ENCODE measurements at regions not wholly inside any gene's neighbourhood (a gene's known extent, or its start where the extent isn't known, plus 50 kb on each side); places are given as distances from the start of the nearest gene placed in this dataset.
"Not testable (repeated sequence)": the region's sequence is repeated elsewhere in the genome, so short reads cannot be mapped to it uniquely, and the experiment has no call there.

- no peaks in the 10 kb centered on the region for H3K27me3 ChIP-seq (ENCODE audit: control insufficient read depth, insufficient read depth, low read length)
- no CpG with 5 or more reads among the region's 2 CpGs for WGBS (ENCODE audit: insufficient coverage, low lambda C conversion rate)
- H3K4me3 ChIP-seq (ENCODE audit: low read length) = no peak overlapping the region
- DNase-seq = no peak
- no peaks in the 10 kb centered on the region for H3K9me3 ChIP-seq (ENCODE audit: control insufficient read depth, low read depth, low read length)
- no peaks in the 10 kb centered on the region for H3K36me3 ChIP-seq (ENCODE audit: control insufficient read depth, insufficient read depth, low read length)
- H3K4me1 ChIP-seq (ENCODE audit: control insufficient read depth, insufficient read depth, low read length) = no peaks in the 10 kb centered on the region
- no peak overlapping the region for H3K27ac ChIP-seq (ENCODE audit: low read length)
These were observed 102.2 kb downstream of the CDC42EP3 start for GRCh38 chr2:37569131-37569823.

DNA sequence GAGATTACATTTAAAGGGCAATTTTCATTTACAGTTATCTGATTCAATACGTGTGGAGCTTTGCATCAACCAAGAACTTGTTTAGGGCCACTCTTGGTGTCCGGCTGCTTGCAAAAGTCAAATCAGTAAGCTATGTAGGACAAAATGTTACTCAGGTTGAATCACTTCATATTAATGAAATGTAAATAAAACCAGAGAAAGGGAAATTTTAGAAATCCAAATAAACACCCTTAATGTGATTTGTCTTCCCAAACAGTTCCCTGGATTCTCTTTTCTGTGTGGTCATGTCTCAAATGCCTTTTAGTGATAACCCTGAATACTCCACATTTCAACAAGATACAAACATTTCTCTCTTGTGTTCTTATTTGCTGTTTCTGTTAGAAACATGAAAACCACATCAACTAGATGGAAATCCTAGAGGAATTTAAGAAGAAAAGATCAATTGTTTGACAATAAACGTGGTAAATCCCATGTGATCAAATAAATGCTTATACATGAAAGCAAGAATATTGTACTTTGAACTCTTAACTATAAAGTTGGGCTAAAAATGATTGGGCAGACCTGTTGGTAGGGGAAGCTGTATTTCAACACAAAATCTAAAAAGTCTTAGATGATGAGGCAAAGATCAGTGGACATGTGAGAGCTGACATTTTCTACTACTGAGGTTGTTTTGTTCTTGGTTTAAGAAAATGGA lies 101.3 kb downstream of the CDC42EP3 start:
- Histone ChIP-seq H3K27me3 (ENCODE audit: control insufficient read depth, insufficient read depth, low read length) (no peaks in the 10 kb centered on the region), H3K4me1 (ENCODE audit: control insufficient read depth, insufficient read depth, low read length) (no peaks in the 10 kb centered on the region), H3K27ac (ENCODE audit: low read length) (no peak overlapping the region), H3K36me3 (ENCODE audit: control insufficient read depth, insufficient read depth, low read length) (no peaks in the 10 kb centered on the region), H3K9me3 (ENCODE audit: control insufficient read depth, low read depth, low read length) (no peaks in the 10 kb centered on the region), H3K4me3 (ENCODE audit: low read length) (no peak overlapping the region)
- WGBS (ENCODE audit: insufficient coverage, low lambda C conversion rate) = 100% methylated on average over 1 of the region's 3 CpGs
- DNase-seq = no peak

DNA sequence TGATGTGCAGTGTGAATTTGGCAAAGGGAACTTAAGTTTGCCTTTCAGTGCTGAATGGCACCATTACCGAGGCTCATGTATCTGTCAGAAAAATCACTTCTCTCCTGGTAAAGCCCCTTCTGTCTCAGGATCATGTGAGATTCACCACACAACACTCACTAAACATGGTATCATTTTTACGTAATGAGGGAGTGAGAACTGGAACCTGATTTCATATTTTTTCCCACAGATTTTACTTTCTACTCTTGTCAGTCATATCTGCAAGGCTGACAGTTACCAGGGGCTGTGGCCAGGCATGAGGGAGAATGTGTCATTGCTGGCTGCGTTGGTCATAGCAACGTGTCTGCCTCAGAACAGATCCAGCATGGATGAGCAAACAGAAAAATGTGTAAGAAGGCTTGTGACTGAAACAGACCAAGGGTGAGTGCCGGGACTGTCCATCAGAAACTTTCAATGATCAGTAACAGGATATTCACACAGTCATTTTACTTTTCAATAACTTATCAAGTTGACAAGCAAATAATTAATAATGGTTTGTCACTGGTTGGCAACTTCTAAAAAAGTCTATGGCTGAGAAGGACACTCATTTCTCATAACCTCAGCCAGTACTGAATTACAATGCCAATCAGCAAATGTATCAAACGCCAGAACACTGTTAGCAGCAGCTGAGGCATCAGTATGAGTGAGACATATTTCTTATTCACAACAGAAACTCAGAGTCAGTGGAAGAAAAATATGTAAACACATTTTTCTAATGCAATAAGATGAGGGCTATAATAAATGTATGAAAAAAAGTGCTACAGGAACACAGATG lies 100.5 kb downstream of the CDC42EP3 start:
- WGBS (ENCODE audit: insufficient coverage, low lambda C conversion rate) = 67% methylated on average over 1 of the region's 6 CpGs
- Histone ChIP-seq H3K9me3 (ENCODE audit: control insufficient read depth, low read depth, low read length) (no peaks in the 10 kb centered on the region), H3K4me3 (ENCODE audit: low read length) (no peak overlapping the region), H3K27ac (ENCODE audit: low read length) (no peak overlapping the region), H3K27me3 (ENCODE audit: control insufficient read depth, insufficient read depth, low read length) (no peaks in the 10 kb centered on the region), H3K4me1 (ENCODE audit: control insufficient read depth, insufficient read depth, low read length) (no peaks in the 10 kb centered on the region), H3K36me3 (ENCODE audit: control insufficient read depth, insufficient read depth, low read length) (no peaks in the 10 kb centered on the region)
- DNase-seq = no peak

GRCh38 chr2:37571587-37572136 lies 99.8 kb downstream of the CDC42EP3 start:
- Histone ChIP-seq H3K9me3 (ENCODE audit: control insufficient read depth, low read depth, low read length) (no peaks in the 10 kb centered on the region), H3K27ac (ENCODE audit: low read length) (no peak overlapping the region), H3K36me3 (ENCODE audit: control insufficient read depth, insufficient read depth, low read length) (no peaks in the 10 kb centered on the region)

DNA sequence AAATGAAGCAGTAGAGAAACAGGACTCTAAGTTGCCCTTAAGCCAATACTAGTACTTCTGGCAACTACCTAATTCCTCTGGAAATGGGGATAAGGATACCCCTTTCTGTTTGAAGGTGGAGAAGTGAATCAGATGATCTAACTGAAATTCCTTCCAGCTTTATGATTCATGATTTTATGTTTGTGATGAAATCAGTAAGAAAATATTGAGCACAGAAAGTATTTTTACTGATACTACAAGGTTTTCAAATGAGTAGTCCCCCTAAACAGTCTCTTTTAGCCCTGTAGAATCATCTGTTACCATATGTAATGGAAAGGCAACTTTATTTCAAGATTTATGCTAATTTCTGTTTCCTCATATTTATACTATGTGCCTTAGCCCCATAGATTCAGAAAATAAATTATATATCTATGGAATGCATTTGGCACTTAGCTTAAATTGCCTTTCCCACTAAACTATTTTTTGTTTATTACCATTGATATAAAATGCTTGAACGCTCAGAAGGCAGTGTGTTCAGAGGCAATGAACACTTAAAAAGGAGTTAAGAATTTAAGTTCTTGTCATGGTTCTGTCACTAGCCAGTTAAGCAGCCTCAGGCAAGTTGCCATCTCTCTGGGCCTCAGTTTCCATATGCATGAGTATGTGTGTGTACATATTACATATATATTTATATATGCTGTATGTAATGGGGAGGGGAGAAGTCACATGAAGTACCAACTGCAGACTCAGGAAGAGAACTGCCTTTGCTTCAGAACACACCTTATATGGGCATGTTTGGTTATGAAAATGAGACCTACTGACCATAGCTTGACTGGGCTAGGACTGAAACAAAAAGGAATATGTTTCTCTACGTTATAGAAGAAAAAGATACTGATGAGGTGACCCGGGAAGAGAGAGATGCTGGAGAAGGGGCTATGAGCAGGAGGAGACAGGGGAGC lies 97.7 kb downstream of the CDC42EP3 start:
- no peak overlapping the region for H3K27ac ChIP-seq (ENCODE audit: low read length)
- no peaks in the 10 kb centered on the region for H3K4me1 ChIP-seq (ENCODE audit: control insufficient read depth, insufficient read depth, low read length)
- H3K27me3 ChIP-seq (ENCODE audit: control insufficient read depth, insufficient read depth, low read length) = no peaks in the 10 kb centered on the region
- H3K4me3 ChIP-seq (ENCODE audit: low read length) = no peak overlapping the region
- no peak for DNase-seq
- no peaks in the 10 kb centered on the region for H3K36me3 ChIP-seq (ENCODE audit: control insufficient read depth, insufficient read depth, low read length)
- H3K9me3 ChIP-seq (ENCODE audit: control insufficient read depth, low read depth, low read length) = no peaks in the 10 kb centered on the region
- WGBS (ENCODE audit: insufficient coverage, low lambda C conversion rate) = 50% methylated on average over 1 of the region's 3 CpGs

More at GRCh38 chr2:37571587-37572136, 99.8 kb downstream of the CDC42EP3 start:
- WGBS (ENCODE audit: insufficient coverage, low lambda C conversion rate) = 88% methylated on average over 3 of the region's 7 CpGs
- no peaks in the 10 kb centered on the region for H3K27me3 ChIP-seq (ENCODE audit: control insufficient read depth, insufficient read depth, low read length)
- H3K4me3 ChIP-seq (ENCODE audit: low read length) = no peak overlapping the region
- no peak for DNase-seq
- no peaks in the 10 kb centered on the region for H3K4me1 ChIP-seq (ENCODE audit: control insufficient read depth, insufficient read depth, low read length)

- Histone ChIP-seq H3K9me3 (ENCODE audit: control insufficient read depth, low read depth, low read length) (no peaks in the 10 kb centered on the region), H3K4me3 (ENCODE audit: low read length) (no peak overlapping the region), H3K27me3 (ENCODE audit: control insufficient read depth, insufficient read depth, low read length) (no peaks in the 10 kb centered on the region), H3K36me3 (ENCODE audit: control insufficient read depth, insufficient read depth, low read length) (no peaks in the 10 kb centered on the region), H3K27ac (ENCODE audit: low read length) (no peak overlapping the region), H3K4me1 (ENCODE audit: control insufficient read depth, insufficient read depth, low read length) (no peaks in the 10 kb centered on the region)
- DNase-seq = no peak
- no CpG with 5 or more reads among the region's 1 CpG for WGBS (ENCODE audit: insufficient coverage, low lambda C conversion rate)
These were observed 95.7 kb downstream of the CDC42EP3 start for GRCh38 chr2:37575780-37576179.

GRCh38 chr2:37576194-37576593 lies 95.2 kb downstream of the CDC42EP3 start:
- no CpG with 5 or more reads among the region's 2 CpGs for WGBS (ENCODE audit: insufficient coverage, low lambda C conversion rate)
- H3K4me1 ChIP-seq (ENCODE audit: control insufficient read depth, insufficient read depth, low read length); H3K9me3 ChIP-seq (ENCODE audit: control insufficient read depth, low read depth, low read length); H3K4me3 ChIP-seq (ENCODE audit: low read length); H3K27ac ChIP-seq (ENCODE audit: low read length); H3K36me3 ChIP-seq (ENCODE audit: control insufficient read depth, insufficient read depth, low read length); DNase-seq; H3K27me3 ChIP-seq (ENCODE audit: control insufficient read depth, insufficient read depth, low read length): not testable (repeated sequence)

DNA sequence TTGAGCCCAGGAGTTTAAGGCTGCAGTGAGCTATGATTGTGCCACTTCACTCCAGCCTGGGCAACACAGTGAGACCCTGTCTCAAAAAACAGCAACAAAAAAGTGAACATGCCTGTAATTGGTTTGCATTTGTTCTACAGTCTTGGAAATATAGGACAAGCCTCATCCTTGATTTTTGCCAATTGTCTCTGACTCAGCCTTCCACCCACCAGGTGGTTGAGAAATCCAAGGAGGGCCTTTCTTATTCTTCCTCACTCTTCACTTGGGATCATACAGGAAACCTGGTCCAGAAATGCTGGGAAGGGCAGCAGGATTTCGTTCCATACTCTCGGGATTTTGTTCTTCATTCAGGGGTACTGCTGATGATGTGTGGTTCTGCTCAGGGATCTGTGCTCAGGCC lies 94.6 kb downstream of the CDC42EP3 start:
- no peak for DNase-seq
- Histone ChIP-seq H3K27me3 (ENCODE audit: control insufficient read depth, insufficient read depth, low read length) (no peaks in the 10 kb centered on the region), H3K4me3 (ENCODE audit: low read length) (no peak overlapping the region), H3K36me3 (ENCODE audit: control insufficient read depth, insufficient read depth, low read length) (no peaks in the 10 kb centered on the region), H3K27ac (ENCODE audit: low read length) (no peak overlapping the region), H3K9me3 (ENCODE audit: control insufficient read depth, low read depth, low read length) (no peaks in the 10 kb centered on the region), H3K4me1 (ENCODE audit: control insufficient read depth, insufficient read depth, low read length) (no peaks in the 10 kb centered on the region)
- WGBS (ENCODE audit: insufficient coverage, low lambda C conversion rate) = no CpG with 5 or more reads among the region's 2 CpGs

- 86% methylated on average over 1 of the region's 3 CpGs for WGBS (ENCODE audit: insufficient coverage, low lambda C conversion rate)
- H3K36me3 ChIP-seq (ENCODE audit: control insufficient read depth, insufficient read depth, low read length) = no peaks in the 10 kb centered on the region
These were observed 92.2 kb downstream of the CDC42EP3 start for GRCh38 chr2:37579192-37579713.

More at GRCh38 chr2:37579192-37579713, 92.2 kb downstream of the CDC42EP3 start:
- H3K27ac ChIP-seq (ENCODE audit: low read length) = no peak overlapping the region
- H3K4me3 ChIP-seq (ENCODE audit: low read length) = no peak overlapping the region
- H3K4me1 ChIP-seq (ENCODE audit: control insufficient read depth, insufficient read depth, low read length) = no peaks in the 10 kb centered on the region
- no peaks in the 10 kb centered on the region for H3K9me3 ChIP-seq (ENCODE audit: control insufficient read depth, low read depth, low read length)
- H3K27me3 ChIP-seq (ENCODE audit: control insufficient read depth, insufficient read depth, low read length) = no peaks in the 10 kb centered on the region
- no peak for DNase-seq

All from large intestine (tissue), 3 donors.